GM18499 (cell line): ENCODE measurements at regions not wholly inside any gene's neighbourhood (a gene's known extent, or its start where the extent isn't known, plus 50 kb on each side); places are given as distances from the start of the nearest gene placed in this dataset.

Experiments
- ATAC-seq: cut with Tn5 transposase; IDR thresholded peaks from one replicate; pipeline ENCODE4 v1.9.1; 2021; ENCODE audit warnings: moderate number of reproducible peaks; ENCODE audit not compliant: insufficient read depth, unreplicated experiment

DNA sequence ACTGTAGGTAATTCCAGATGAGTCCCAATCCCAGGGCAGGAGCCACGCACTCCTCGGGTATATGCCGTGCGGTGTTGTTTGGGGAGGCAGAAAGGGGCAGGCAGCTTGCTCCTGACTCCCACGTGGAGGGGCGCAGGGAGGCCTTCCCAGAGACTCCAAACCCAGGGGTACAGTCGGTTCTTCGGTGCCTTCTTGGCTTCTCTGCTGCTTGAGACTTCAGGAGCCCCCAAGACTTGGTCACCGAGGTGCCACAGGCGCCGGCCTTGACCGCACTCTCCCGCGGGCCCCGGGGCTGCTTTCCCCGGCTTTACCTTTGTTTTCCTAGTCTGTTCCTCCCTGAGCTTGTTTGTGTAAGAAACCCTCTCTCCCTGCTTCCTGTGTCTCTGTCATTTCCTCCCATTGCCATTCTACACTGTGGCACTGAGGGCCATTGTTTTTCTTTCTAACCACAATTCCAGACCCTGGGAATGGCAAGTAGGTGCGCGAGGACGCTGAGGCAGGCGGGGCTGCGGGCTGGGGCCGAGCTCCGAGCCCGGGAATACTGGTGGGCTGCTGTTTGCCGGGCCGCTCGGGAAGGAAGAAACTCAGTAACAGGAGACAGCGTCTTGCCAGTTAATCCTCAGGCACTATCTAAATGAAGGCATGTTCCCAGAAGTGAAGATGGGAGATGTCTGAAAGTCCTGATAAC, 215.6 kb upstream of the HEY2 start:
- no peak for ATAC-seq

DNA sequence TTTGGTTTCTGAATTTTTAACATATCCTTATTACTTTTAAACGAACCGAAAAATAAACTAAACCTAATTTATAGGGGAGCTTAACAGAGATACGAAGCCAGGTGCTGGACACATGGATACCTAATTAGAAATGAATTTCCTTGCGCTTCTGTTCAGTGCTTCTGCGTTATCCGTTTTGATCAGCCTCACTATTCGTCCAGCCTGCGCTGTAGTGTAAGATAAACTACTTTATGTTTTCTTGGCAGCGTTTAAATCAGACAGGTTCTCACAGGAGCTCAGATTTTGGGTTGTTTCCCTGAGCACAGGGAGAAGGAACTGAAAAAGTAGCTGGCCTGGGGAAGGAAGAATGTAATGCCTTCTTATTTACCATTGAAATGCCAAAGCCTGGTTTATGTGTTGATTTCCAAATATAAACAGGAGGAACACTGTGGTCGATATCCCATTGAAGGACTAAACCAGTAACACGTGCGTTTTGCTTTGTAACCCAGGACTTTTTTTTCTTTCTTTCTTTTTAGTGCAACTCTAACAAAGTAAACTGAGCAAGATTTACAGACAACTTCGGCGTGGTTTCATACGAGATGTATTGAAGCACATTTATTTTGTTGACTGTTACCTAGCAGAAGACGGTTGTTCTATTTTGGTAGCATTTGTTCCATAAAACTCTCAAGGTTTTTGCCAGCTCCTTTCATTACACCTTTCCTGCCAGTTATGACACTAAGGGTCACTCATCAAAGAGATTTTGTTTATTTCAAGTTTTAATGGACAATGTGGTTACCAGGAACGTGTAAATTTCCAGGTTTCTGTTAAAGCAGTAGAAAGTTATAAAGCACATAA, 214.8 kb upstream of the HEY2 start:
- no peak for ATAC-seq

DNA sequence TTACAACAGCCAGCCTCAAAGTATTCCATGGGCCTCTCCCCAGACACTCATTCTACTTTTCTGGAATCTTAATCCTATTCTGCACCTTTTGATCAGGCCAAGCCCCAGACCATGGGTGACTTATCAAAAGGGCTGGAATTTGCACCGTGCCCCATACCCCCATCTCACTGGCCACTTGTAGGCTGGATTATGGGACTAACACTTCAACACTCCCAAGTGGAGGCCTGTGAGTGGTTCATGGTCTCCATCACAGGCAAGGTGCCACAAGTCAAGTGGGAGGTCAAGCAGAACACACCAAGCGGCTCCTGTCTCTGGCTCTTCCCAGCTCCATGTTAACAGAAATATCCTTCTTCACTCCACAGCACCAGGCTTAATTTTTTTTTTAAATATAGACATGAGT, 212.3 kb upstream of the HEY2 start:
- no peak for ATAC-seq

DNA sequence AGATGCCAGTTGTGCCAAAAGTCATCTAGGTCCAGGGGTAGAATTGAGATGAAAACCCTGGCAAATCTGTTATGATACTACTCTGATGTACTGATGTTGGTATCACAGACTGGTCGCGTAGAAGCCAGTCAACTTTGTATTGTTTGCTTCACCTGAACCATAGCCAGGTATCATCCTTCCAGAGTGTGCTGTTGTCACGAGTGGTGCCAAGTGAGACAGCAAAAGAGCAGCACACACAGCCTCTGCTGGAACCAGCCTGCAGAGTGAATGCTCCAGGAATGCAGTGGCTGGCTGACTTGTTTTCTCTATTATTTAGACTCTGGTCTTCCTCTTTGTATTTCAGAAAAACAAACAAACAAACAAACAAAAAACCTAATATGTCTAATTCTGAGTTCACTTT, 209.5 kb upstream of the HEY2 start:
- ATAC-seq: no peak

DNA sequence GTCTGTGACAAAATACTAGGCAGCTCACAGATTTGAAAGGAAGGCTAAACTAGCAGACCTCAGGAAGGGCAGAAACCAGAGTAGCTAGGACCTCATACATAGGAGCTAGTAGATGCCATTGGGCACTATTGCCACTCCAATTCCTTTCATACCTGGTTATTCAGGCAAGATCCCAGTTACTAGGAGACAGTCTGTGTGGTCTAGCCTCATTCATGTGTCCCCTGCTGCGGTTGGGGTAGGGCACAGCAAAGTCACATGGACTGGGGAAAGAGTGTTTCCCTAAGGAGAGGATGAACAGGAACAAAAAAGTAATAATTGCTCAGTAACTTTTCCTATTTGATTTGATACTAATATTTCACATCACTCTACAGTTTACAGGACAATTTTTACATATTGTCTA, 204.6 kb upstream of the HEY2 start:
- no peak for ATAC-seq

DNA sequence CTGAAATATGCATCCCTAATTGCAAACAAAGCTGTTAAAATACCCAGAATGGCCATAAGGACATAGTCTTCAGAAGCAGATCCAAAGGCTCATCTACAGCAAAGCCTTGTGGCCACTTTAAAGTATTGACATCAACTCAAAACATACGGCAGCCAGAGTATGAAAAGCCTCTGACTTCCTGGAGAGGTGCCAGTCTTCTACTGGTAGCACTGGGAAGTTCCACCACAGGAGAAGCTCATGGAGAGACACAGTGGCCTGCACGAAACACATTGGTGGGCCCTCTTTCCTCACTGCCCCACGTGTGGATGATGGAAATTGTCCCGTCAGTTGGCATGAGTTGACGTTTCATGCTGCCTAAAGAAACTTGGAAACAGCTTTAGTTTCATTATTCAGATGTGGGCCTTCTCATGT, 202.6 kb upstream of the HEY2 start:
- ATAC-seq: no peak

DNA sequence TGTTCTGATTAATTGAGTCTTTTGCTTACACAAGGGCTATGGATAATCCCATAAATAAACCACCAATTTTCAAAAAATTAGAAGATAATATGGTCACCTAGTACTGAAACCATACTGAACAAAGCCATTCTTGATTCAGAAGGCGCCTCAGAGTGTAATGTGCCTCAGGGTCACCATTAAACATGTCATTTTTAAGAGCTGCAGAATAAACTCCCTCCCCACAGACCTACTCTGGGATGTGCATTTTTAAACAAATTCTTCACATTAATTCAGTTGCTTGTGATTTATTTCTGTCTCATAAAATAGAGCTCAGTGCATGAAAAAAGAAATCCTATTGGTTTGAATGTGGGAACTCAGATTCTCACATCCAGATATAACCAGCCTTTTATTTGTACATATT, 202.1 kb upstream of the HEY2 start:
- ATAC-seq: no peak

DNA sequence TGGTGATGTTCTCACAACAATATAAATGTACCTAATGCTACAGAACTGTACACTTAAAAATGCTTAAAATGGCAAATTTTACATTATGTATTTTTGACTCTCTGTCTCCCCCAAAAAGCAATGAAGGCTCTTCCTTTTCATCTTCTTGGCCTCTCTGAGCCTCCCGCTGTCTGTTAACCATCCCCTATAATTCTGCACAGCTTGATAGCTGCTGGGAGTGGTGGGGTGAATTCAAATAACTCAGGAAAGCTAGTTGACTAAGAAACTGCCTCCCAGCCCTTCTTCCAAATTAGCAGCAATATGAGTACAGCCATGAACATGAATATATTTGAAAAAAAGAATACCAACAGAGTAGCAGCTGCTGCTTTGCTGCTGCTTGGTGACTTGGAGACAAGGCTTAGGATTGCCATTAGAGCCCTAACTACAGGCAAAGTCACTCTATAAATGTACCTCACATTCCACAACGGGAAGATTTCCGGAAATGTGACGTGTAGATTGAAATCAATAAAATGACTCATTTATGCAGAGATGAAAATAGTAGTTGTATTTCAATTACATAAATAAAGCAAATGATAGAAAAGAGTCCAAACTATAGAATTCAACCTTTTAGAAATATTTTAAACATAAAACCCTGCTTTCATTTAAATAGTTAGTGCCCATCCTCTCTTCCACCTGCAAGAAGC, 200.1 kb upstream of the HEY2 start:
- no peak for ATAC-seq

DNA sequence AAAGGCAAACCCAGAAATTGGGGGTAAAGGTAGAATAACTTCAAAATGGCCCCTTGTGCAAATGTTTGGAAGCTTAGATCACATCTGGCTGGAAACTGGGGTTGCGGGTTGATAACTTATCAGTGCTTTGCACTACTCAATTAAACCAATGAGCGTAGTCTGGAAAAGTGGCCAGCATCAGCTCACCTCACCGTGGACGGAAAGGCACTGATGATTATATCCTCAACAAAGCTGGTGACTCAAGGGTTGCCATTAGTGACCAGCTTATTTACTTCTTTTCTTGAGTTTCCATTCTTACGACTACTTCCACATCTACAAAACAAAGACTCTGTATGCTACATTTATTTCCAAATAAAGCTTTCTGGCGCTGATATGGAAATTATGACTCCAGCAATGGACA, 198.5 kb upstream of the HEY2 start:
- ATAC-seq: no peak

DNA sequence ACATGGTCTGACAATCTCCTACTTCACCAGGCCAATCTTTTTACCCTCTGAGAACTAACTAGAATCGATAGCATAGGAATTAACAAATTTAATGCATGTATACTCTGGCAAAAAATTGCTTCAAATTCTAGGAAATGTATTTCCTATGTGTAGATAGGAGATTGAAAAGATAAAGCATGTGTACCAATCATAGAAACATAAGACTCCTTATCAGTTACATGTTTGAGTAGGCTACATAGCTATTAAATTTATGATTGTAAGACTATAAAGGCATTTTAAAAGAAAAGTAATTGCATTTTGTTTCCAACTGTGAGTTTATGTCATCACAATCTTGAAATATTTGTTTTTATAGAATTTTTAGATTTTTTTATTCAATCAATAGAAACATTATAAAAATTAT, 196.6 kb upstream of the HEY2 start:
- no peak for ATAC-seq

DNA sequence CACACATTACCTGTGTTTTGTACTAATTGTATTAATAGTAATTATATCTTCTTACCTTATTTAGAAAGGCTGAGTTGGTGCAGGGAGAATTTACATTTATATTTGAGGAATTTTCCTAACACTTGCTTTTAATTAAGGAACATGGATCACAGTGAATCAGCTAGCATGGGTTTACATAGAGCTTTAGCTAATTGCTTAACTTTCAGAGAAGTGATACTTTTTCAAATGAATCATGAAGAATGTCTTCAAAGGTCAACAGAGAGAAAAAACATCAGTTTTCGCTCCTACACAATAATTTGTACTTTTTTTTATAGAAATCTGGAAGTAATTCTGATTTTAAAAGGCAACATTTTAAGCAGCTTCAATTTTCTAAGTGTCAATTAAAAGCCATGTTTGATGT, 195.0 kb upstream of the HEY2 start:
- no peak for ATAC-seq

DNA sequence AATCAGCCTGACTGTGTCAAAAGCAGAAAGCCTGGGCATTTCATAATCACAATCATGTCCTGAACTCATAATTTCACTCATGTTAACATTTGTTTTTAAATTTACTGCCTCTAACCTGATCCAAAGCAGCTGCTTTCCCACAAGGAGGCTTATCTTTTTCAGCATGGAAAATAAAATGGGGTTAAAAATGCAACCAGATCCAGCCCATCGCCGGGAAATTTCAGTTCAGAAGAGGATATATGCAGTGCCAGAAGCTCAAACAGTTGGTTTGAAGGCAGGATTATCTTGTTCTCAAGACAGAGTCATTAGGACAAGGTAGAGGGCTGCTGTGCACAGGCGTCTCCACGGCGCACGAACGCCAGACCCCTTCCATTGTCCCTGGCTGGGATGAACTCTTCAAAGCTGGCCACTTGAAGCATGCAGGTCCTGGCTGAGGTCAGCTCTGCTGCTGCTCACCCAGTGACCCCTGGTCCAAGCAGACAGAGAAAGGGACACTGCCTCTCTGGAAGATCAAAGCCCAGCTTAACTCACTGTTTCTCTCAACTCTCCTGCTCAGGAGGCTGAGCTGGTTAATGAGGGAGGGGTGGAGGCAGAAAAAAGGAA, 191.1 kb upstream of the HEY2 start:
- ATAC-seq: no peak

DNA sequence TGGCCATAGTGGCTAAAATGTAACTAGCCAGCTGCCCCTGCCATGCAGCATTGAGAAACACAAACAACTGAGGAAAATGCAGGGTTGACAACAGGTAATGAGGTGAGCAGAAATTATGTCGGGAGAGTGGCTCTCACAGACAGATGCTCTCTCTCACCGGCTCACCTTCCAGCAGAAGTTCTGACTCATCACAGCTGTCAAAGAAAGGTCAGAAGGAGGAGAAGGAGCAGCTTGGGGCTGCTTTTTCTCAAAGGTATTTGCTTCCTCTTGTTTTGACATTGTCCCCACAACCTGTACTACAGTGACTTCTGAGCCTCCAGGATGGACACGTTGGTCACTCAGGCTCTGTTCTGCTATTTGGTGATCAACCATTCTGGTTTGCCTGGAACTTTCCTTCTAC, 190.5 kb upstream of the HEY2 start:
- ATAC-seq: no peak

DNA sequence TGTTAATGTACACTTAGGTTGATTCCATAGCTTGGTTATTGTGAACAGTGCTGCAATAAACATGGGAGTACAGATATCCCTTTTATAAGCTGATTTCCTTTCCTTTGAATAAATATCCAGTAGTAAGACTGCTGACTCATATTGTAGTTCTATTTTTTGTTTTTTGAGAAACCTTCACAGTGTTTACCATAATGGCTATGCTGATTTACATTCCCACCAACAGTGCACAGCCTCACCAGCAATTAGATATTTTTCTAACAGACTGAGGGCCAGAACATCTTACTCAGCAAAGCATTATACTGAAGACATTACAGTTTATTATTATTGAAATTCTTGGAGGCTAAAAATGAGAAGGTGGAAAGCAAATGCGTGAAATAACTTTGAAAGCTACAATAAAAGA, 187.3 kb upstream of the HEY2 start:
- ATAC-seq: no peak

DNA sequence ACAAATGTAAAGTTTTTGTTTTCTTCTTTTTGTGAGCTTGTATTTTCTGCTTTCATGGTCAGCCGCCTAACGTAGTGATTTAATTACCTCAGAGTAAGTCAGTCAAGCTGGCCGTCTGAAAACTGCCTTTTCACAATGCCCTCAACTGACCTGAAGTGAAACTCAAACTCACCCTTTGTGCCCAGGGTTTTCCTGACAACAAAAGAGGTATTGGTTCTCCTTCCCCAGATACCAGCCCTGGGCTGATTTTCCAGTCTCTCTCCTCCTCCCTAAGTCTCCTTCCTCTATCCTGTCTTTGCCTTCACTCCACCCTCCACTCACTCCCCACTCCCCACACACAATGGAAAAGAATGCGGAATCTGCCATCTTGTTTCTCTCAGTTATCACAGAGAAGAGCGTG, 184.5 kb upstream of the HEY2 start:
- ATAC-seq: no peak

DNA sequence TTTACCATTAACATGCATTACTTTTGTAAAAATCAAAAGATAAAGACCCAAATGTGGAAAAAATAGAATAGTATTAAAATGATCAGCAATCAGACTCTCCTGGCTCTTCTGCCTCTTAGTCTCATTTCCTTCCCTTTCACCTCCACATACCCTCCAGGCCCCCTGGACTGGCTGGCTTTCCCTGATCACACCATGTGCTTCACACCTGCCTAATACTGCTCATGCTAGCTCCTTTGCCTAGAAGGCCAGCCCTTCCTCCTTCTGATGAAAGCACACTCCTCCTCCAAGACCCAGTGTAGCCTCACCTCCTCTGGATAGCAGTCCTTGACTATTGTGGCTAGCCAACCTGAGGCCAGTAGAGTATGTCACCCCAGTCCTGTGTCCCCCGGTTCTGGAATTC, 182.0 kb upstream of the HEY2 start:
- ATAC-seq: no peak

DNA sequence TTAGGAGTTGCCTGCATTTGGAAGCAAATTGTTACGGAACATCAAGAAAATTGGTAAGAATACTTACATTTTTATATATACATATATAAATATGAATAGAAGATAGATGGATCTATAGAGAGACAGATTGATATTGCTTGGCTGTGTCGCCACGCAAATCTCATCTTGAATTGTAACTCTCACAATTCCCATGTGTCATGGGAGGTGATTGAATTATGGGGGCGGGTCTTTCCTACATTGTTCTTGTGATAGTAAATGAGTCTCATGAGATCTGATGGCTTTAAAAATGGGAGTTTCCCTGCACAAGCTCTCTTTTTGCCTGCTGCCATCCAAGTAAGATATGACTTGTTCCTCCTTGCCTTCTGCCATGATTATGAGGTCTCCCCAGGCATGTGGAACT, 180.8 kb upstream of the HEY2 start:
- no peak for ATAC-seq

DNA sequence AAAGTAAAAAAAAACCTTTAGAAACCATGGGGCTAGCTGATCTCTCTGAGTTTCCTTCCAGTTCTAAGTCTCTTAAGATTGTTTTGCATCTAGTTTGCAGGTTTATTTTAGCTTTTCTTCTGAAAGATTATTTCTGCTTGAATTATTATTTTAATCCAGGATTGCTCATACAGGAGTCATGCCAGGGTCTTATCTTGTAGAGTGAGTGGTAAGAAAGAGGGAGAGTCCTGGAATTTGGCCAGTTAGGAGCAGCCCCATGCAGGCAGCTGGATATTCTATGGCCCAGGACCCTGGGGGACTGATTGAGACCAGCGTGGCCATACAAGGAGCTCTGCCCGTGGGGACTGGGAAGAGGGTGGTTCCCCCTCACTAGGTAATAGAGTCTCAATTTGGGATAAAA, 178.9 kb upstream of the HEY2 start:
- ATAC-seq: no peak

DNA sequence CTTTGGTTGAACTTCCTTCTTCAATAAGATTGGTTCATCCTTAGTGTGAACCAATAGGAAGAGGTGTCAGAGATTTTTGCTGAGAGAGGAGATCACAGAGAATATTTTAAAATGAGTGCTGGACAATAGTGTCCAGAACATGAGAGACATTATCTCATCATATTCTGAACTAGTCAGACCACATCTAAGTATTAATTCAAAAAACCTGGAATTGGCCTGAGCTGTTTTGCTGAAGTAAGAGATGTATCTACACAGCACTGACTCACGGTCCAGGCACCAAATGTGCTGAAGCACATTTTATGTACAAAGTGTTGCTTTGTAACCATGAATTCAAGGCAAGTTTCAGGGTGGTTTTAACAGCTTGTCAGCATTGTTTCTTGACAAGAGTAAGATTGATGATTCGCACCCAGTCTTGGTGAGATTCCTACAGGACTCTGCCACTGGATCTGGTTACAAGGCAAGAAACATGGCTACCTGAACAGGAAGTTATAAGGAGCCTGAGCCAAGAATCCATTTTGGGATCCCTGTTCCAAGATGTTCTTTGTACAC, 178.2 kb upstream of the HEY2 start:
- no peak for ATAC-seq

DNA sequence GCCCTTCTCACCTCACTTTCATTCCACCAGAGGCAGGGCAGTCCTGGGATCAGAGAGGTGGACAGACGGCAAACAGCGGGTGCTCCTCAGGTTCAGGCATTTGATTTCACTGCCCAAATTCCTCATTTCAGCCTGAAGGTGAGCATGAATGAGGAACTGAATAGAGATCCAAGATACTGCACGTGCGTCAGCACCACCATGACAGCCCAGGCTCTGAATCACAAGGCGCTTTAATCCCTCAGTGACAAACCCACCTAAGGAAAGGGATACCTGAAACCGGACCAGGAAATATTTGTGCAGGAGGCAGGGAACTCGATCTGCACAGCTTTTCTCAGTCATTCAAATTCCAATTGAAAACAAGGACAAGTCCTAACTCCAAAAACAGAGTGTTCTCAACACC, 174.8 kb upstream of the HEY2 start:
- ATAC-seq: no peak

DNA sequence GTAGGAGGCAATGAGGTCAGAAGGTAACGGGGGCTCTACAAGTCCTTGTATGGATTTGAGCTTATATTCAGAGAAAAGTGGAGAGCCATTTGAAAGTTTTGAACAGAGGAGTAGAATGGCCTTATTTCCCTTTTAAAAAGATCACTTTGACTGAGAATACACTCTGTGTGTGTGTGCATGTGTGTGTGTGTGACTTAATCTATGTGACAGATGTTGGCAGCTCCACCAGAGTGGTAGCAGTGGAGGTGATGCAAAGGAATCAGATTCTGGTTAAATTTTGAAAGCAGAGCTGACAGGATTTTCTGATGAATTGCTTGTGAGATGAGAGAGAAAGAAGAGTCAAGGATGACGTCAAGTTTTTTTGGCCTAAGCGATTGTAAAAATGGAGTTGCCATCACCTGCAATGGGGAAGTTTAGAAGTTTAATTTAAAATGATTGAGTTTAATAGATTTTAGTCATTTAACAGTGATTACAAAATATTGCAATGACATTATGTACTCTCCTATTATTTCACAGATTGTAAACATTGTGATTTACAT, 172.2 kb upstream of the HEY2 start:
- no peak for ATAC-seq
